GM12865 (cell line): ENCODE measurements at regions not wholly inside any gene's neighbourhood (a gene's known extent, or its start where the extent isn't known, plus 50 kb on each side); places are given as distances from the start of the nearest gene placed in this dataset.
A peak's percentile ranks its signal among the peaks of the same experiment; 100 is the strongest.

Experiments used
- DNase-seq: peaks from one replicate; pipeline ENCODE4 v3.0.0; 2010; ENCODE audit warnings: low read depth
- H3K4me3 ChIP-seq: 2 replicates; pipeline ENCODE4 v1.5.1; 2011; ENCODE audit warnings: mild to moderate bottlenecking, low read depth, low read length, control low read depth
- CTCF ChIP-seq: IDR thresholded peaks from 2 replicates; pipeline ENCODE4 v1.5.1; 2011; ENCODE audit warnings: low read length, control low read depth, low read depth, inconsistent platforms; ENCODE audit not compliant: insufficient read depth; ENCODE audit errors: missing control alignments

DNA sequence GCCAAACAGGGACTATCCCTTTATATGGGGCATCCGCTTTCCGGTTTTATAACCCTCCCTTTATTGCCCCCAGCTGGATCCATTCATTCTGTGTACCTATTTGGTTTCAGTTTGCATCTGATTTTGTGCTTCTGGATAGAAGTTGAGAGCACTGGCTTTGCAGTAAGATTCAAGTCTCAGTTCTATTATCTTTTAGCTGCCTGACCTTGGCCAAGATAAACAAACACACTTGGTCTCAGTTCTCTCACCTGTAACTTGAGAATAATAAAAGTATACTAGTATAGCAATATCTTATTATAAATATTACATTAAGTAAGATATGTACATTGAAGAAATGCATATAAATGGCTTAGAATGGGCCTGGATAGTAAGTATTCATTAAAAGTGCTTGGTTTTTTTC lies 182.4 kb upstream of the TSHZ2 start:
- no peak for TF ChIP-seq CTCF
- H3K4me3 ChIP-seq, result no peak overlapping the region

GRCh38 chr20:52787962-52788361 lies 184.2 kb upstream of the TSHZ2 start:
- no peak for TF ChIP-seq CTCF
- no peak overlapping the region for H3K4me3 ChIP-seq
- DNase-seq, result no peak

More for the DNA sequence above, 182.4 kb upstream of the TSHZ2 start:
- no peak for DNase-seq

GRCh38 chr20:52787216-52787615 lies 184.9 kb upstream of the TSHZ2 start:
- no peak overlapping the region for H3K4me3 ChIP-seq
- TF ChIP-seq CTCF, result no peak
- no peak for DNase-seq

GRCh38 chr20:52785679-52786078 lies 186.5 kb upstream of the TSHZ2 start:
- DNase-seq, result no peak
- no peak for TF ChIP-seq CTCF
- H3K4me3 ChIP-seq, result no peak overlapping the region

GRCh38 chr20:52783769-52784168 lies 188.4 kb upstream of the TSHZ2 start:
- DNase-seq, result peak; percentile 16
- no peak for TF ChIP-seq CTCF
- no peak overlapping the region for H3K4me3 ChIP-seq

DNA sequence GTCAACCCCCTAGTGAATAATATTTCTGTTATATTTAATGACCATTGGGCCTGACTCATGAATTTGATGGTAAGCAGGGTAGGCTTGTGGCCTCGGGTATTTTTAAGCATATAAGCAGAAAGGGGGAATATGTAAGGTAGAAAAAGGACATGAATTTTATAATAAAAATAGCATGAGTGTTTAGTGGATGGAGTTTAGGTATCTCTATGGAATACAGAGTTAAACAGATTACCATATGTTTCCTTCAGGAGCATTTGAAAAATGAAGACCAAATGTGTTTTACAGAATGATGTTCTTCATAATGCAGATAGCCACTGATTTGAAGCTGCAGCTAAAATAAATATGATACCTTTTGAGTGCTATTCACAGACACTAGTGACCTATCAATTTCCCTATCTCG lies 191.7 kb upstream of the TSHZ2 start:
- no peak for DNase-seq
- H3K4me3 ChIP-seq, result no peak overlapping the region
- no peak for TF ChIP-seq CTCF

GRCh38 chr20:52779125-52779524 lies 193.0 kb upstream of the TSHZ2 start:
- H3K4me3 ChIP-seq, result no peak overlapping the region
- no peak for DNase-seq
- no peak for TF ChIP-seq CTCF
